ENCODE measurements at regions not wholly inside any gene's neighbourhood (a gene's known extent, or its start where the extent isn't known, plus 50 kb on each side); places are given as distances from the start of the nearest gene placed in this dataset.
"Not testable (repeated sequence)": the region's sequence is repeated elsewhere in the genome, so short reads cannot be mapped to it uniquely, and the experiment has no call there.

DNA sequence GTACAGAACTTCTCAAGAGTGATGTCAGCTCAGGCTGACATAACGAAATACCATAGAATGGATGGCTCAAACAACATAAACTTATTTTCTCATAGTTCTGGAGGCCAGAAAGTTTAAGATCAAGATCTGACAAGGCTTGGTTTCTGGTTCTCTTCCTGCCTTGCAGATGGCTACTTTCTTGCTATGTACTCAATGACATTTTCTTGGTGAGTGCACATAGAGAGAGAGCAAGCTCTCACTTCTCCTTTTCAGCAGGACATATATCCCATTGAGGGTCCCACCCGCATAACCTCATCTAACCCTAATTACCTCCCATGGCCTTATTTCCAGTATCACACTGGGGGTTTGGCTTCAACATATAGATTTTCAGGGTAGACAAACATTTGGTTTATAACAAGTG, 1072.1 kb downstream of the PLOD2 start:
- no peak for DNase-seq

DNA sequence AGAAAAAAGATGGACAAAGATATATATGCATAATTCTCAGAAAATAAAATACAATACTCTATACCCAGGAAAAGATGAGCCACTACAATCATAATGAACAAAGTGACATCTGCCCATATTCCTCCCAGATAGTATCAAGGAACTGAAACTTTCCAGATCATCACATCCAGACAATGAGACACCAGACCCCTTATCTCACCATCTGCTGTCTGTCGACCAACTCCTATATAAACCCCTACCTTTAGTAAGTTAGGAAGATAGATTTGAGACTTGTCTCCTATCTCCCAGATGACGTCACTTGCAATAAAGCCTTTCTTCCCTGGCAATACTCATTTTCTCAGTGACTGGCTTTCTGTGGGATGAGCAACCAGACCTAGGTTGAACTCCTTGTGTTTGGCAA, 1071.6 kb downstream of the PLOD2 start:
- DNase-seq: no peak

DNA sequence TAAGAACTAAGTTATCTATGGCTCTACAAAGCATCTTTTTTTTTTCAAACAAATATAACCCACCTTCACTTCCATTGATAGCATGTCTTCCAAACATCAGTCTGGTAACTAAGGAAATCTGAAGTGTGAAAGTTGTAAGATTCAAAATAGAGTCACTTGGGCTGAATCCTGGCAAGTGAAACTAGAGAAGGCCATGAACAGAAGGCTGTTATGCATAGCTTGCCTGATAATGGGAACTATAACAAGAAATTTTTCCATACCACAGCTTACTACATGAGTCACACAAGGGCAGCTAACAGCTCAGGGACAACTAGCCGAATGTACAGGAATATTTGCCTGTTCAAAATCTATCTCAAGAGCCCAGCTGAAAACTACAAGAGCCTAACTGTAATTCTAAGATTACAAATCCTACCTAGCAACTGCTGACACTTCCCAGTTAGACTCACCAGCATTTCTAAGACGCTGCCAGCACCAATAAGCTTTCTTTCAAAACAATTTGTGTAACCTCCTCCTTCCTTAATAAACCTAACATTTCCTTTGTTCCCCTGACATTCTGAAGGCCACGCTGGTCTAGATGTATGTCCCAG, 1066.5 kb downstream of the PLOD2 start:
- DNase-seq: peak; percentile 0

DNA sequence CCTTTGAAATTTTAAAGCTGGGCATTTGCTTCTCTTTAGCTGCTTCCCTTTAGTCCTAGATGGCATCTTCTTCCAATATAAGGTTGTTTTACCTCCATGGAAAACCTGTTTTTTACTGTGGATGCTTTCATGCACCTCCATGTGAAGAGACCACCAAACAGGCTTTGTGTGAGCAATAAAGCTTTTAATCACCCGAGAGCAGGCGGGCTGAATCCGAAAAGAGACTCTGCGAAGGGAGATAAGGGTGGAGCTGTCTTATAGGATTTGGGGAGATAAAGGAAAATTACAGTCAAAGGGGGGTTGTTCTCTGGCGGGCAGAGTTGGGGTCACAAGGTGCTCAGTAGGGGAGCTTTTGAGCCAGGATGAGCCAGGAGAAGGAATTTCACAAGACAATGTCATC, 1049.8 kb downstream of the PLOD2 start:
- DNase-seq: not testable (repeated sequence)

DNA sequence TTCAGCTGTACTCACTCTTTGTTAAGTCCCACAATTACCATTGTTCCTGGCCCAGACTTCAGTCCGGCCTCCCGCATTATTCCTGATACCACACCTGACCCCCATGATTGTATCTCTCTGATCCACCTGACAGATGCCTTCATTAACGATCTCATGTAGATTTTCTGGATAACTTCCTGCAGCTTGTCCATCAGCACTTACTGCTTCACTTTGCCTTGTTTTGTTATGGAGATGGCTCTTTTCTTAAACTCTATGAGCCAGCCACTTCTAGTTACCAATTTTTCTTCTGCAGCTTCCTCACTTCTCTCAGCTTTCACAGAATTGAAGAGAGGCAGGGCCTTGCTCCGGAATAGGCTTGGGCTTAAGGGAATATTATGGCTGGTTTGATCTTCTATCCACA, 1044.2 kb downstream of the PLOD2 start:
- DNase-seq: no peak

DNA sequence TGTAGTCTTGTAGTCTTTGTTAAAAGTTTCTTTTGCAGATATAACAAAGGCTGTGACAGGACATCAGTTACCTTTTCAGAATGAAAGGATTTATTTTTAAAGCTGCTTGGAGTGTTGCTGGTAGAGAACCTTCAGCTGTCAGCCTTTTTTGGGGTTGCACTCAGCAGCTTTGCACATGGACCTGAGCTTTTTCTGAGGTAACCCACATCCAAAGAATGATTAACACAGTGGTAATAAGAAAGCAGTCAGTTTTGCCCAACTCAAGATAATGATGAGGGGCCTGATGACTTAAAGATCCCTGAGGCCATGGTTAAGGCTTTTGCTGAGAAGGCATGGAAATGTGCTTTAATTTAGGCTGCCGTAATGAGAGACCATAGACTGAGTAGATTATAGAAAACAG, 1042.7 kb downstream of the PLOD2 start:
- DNase-seq: no peak

DNA sequence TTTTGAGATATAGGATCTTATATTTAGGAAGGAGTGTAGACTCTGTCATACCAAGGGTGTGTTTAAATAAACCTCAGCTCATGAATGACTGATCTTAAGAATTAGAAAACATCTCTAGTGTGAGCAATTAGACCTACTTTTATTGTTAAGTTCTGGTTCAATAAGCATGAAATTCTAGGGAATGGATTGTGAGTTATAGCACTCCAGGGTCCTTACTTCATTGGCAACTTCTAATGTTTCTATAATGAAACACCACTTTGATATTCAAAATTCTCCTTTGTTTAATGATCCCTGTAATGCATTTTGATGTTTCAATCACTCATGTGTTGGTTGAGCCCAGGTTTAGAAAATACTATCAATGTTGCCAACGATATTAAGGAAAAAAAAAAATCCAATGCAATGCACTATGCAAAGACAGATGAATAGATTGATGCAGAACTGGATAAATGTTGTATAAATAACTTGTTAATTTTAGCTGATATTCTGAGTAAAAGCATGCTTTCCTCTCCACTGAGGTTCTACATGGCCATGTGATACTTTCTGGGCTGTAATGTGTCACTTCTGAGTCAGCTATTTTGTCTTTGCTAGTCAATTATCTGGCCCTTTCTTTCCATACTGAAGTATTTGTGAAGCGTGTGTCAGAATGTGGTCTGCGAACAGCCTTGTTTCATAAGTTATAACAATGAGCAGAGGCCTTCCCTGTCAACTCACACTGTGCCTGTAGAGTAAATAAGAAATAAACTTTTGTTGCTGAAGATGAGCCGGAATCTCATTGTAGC, 1035.9 kb downstream of the PLOD2 start:
- DNase-seq: no peak

DNA sequence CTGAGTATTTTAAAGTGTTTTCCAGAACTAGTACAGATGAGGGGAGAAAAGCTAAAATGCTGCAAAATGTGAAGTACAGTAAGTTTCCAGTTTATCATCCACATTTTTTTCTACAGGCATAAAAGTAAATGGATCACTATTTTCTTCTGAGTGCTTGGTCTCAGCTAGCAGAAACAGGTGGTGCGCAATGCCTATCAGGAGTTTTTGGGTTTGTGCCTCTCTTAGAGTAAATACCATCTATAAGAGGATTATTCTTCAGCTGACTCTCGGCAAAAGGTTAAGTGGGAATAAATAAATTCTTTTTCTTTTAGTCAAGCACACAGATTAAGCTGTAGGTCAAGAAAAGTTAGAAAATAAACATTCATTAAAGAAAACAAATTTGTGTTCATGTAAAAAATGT, 1027.7 kb downstream of the PLOD2 start:
- no peak for DNase-seq

DNA sequence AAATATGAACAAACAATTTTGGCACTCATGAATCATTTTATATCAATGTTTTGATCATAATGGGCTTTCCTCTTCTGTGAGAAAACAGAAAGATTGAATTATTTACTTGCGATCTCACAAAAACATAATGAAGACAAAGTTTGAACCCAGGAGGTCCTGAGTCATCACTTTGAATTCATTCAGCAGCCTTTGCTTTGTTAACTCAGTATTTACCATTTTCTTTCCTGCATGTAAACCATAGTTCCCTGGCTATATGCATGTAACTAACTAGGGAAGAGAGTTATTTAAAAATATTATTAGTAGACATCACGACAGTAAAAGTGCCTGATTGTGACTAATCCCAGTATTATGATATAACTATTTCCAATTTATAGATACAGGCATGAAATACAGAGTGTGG, 1026.2 kb downstream of the PLOD2 start:
- DNase-seq: no peak

DNA sequence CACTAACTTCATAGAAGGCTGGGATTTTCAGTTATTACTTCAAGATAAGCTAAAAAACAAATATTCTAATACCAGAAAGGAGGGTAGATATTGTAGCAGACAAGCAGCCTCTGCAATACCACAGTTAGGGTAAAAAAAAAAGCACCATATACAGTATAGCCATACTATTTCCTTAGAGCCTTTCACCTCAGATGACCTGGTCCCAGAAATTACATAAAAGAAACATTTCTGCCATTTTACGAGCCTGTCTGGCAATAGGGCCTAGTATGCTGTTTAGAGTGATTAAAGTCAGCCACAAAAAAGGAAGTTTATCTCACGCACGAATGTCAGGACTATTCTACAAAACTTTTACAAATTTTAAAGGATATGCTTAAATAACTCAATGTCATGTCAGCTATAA, 1016.6 kb downstream of the PLOD2 start:
- no peak for DNase-seq

DNA sequence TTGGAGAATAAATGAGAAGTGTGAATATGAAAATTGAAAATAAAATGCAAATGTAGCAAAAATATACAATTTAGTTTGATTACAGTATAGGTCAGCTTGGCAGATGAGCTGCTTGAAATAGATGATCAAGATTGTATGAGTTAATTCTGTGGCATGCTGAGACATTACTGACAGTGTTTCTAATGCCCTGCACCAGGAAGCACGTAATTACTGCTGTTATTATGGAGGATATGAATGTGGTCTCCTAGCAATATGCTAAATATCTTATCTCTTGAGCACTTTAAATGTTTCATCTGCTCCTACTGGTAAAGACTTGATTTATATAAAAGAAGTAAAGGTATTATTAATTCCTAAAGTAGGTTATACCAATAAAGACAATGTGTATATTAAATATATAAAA, 1015.5 kb downstream of the PLOD2 start:
- DNase-seq: no peak

DNA sequence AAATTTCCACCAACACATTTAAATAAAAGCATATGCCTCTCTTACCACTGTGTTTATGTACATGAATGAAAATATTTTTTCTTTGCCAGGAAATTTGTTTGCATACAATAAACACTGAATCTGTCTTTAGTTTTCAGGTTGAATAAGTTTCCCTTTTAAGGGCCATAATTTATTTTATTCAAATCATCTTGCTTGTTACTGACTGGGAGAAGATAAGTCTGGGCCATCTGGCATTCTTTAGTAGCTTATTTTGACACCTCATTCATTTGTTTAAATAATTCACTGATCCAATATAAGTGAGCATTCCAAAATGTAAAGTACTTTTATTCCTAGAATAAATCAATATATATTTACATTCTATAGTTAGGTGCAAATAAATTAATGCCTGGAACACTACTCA, 1001.3 kb downstream of the PLOD2 start:
- no peak for DNase-seq

DNA sequence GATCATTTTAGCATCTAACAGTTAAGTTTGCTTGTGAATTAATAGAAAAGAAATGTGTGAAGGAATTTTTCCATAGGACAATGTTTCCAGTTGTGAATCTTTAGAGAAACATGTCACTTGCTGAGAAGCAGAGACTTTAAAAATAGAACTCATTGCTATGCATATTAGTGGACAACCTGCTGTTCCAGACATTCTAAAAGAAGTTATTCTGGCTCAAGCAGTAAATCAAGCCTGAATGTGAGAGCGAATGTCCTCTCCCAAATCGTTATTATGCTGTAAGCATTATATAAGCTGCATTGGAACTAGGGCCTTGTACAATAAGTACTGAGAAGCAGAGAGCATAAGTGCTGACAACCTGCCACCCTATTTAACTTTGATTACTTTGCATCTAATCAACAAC, 990.9 kb downstream of the PLOD2 start:
- DNase-seq: no peak

DNA sequence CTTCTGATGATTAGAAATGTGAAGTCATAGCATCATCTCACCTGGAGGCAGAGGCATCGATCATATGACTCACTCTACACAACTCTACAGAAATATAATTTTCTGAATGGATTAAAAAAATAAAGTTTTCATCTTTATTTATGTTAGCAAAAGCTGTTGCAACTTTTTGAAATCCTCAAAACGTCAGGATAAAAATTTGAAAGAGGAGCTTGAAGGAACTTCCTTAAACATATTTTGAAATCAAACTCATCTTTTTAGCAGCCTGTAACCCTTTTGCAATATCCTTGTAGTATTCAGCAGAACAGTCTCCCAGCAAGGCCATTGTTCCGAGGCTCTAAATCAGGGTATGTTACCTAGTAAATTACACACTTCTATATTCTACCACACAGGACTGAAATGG, 985.4 kb downstream of the PLOD2 start:
- no peak for DNase-seq

DNA sequence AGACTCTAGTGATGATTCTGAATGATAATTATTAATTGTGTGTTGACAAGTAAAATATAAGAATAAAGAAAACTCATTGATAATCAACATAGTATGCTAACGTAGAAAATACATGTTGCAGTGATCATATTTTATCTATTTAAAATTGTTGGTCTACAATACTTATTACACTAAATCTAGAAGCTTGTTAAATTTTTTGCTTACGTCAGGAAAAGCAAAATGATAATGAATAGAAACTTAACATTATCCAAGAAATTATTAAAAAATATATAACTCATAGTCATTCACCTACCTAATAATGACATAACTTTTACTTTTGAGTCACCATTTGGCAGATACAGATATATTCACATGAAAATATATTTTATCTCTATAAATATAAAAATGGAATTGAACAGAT, 984.1 kb downstream of the PLOD2 start:
- no peak for DNase-seq

DNA sequence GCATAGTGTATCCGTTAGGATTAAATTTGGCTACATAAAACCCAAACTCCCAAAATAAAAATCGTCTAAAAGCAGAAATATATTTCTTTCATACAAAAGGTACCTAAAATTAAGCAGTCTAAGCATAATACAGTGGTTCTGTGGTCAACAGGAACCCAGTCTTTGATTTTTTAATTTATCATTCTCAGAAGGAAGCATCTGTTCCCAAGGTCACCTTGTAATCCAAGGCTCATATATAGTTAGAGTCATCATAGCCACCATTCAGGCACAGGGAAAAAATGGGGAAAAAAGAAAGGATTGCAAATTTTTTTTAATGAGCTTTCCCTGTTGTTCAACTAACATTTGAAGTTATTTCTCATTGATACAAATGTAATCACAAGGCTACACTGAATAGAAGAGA, 983.2 kb downstream of the PLOD2 start:
- no peak for DNase-seq

DNA sequence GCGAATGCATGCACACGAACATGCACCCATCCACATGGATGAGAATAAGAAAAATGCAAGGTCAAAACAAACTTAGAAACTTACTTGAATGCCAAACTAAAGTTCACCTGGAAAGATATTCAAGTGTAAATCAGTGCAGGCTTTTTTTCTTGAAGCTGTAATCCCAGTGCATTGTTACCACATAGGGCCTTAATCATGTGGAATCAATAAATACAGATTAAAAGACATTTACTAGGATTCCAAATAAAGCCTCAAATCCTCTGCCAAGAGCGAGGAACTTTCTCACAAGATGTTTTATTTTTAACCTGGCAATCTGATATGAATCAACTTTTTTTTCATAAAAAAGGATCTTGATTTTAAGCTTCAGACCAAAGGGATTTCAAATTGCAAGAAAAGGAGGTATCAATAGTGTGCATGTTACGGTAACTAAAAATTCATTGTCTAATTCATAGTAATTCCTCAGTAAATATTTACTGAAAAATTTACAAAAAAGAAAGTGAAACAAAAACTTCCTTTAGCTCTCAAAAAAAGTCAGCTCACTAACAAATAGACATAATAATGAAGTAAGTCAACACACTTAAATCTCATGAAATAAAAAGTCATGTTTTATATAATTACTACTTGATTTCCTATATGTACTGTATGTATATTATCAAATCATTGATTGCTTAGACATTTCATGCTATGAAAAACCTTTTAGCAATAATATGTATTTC, 978.6 kb downstream of the PLOD2 start:
- DNase-seq: no peak

DNA sequence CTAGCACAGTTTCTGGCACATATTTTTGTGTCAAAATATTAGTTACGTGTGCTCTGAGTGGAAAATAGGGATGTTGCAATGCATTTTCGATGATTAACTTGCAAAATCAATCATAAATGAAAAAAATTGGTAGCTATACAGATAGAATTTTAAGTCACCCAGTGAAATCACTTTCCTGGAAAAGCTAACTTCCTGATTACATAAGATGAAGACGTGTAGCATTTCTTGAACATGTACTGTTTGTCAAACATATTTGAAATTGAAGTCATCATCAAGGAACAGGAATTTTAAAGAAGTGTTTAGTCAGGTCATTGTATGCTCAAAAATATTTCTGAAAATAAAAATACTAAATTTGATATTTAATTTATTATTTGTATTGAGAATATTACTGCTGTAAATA, 977.7 kb downstream of the PLOD2 start:
- DNase-seq: no peak

DNA sequence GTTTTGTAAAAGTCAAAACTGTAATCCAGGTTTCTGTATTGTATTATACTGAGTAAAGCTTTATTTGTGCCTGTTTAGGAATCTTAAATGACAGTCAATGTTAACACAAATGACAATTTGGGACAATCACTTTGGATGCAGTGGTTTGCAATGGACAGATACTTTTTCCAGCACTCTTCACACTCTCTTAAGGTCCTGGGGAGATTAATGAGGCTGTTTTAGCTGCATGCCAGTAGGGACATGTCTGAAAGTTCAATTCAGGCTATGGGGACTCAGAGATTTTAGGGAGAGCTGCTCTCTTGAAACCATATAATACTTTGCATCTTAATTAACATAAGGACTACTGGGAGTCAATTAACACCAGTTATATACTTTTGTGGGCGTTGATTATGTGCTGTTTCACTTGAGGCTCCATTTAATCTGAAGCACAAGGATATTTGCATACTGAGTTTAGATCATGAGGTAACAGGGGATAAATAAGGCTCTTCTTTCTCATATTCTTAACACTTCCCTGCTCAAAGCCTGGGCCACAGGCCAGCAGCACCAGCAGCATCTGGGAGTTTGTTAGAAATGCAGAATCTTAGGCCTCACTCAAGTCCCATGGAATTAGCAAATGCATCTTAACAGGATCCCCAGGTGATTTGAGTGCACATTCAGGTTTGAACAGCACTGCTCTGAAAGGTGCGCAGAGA, 972.8 kb downstream of the PLOD2 start:
- DNase-seq: no peak

DNA sequence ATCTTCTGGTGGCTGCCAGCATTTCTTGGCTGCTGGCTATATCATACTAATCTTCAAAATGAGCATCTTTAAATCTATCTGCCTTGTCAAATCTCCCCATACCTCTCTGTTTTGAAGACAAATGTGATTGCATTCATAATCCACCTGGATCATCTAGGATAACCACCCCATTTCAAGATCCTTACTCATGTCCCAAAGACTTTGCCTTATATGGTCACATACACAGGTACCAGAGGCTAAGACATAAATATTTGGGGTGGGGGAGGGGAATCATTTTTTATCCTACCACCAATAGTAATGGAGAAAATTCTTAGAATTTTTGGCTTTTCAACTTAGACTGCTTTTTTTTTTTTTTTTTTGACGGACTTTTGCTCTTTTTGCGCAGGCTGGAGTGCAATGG, 970.8 kb downstream of the PLOD2 start:
- no peak for DNase-seq

DNA sequence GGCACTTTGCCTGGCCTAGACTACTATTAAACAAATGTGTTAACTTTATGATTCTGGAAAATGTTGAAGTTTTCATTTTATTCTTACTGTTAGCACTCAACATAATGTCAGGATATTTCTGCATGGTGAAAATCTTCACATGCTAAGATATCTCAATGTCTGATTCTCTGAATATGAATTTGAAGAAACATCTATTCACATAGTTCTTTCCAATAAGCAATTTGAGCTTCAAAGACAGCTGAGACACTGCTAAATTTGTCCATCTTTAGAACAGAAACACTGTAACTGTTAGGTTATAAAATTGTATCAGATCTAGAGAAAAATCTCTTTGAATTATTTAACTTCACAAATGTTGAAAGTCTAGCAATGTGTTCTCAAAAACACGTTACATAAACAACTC, 970.2 kb downstream of the PLOD2 start:
- no peak for DNase-seq

DNA sequence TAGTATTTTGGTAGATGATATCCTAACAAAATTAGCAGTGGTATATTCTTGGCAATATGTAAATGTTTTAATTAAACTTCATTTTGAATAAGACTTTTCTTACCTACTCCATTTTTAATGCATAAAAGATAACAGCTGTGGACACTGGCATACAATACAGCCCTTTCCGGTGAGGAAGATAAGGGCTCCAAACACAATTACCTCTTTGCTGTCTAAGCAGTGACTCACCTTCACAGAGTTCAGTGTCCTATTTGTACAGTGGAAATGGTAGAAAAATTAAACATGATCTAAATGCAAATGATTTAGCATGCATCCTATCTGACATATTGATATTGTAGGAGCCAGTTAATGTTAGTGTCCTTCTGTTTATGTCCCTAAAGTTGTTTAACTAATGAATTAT, 969.4 kb downstream of the PLOD2 start:
- no peak for DNase-seq

DNA sequence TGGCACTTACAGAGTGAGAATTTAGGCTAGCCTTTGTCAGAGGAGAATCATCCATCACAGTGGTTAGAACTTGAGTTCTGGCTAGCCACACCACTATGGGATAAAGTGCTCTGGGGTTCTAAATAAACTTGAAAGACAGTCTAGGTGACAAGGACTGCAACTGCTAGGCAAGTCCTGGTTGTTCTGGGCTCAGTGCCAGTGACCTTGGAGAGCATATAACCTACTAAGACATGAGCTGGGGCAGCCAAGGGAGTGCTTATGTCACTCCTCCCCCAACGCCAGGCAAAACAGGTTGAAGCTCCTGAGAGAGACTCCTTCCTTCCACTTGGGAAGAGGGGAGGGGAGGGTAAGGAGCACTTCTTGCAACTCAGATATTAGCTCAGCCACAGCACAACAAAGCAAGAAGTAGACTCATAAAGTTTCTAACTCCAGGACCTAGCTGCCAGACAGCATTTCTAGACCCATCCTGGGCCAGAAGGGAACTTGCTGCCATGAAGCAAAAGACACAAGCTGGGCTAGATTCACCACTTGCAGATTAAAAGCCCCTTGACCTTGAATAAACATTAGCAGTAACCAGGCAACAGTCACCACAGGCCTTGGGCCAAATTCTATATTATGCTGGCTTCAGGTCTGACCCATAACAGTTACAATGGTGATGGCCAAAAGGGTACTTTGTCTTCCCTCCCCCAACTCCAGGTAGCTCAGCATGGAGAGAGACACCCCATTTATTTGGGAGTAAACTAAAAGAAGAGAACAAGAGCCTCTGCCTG, 963.7 kb downstream of the PLOD2 start:
- DNase-seq: no peak
